ENCODE measurements at regions not wholly inside any gene's neighbourhood (a gene's known extent, or its start where the extent isn't known, plus 50 kb on each side); places are given as distances from the start of the nearest gene placed in this dataset.
A peak's percentile ranks its signal among the peaks of the same experiment; 100 is the strongest.

DNA sequence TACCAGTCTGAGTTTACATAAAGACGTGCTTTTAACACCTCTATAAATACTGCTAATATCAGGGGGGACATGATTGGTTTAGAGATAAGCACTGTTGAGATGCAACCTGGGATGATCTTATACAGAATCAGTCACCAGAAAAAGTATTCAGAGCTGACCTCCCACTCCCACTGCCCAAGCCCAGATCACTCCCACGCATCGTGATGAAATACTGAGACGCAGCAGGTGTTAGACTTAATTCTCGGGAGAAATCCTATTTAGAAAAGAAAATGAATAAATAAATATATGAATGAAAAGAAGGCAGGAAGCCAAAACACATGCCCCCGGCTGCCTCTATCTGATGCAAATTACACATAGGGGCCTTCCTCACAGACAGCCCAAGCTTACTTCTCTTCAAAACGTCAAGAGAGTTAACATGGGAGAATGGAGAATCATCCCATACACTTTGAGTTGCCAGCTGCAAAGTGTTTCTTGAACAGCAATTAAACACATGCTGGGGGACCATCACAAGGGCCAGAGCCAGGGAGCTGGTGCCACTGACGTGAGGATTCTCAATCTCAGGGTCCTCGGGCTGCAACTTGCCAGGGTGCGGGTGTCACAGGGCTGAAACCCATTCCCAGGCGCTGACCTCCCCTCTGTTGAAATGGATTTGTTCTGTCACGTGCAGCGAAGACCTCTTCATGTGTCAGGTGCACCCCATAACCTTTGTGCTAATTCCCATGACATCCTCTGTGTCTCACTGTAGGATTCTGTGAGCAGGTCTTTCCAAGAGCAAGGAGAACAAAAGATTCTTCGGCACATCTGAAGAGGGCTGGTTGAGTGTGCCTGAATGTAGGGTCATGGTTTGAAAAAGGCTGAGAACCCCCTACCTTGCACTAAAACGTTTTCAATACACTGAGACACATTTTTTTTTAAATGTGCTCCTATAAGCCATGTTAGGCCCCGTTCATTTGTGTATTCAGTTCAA lies 764.2 kb upstream of the ARRDC4 start:
- TF ChIP-seq, protein P1, sequence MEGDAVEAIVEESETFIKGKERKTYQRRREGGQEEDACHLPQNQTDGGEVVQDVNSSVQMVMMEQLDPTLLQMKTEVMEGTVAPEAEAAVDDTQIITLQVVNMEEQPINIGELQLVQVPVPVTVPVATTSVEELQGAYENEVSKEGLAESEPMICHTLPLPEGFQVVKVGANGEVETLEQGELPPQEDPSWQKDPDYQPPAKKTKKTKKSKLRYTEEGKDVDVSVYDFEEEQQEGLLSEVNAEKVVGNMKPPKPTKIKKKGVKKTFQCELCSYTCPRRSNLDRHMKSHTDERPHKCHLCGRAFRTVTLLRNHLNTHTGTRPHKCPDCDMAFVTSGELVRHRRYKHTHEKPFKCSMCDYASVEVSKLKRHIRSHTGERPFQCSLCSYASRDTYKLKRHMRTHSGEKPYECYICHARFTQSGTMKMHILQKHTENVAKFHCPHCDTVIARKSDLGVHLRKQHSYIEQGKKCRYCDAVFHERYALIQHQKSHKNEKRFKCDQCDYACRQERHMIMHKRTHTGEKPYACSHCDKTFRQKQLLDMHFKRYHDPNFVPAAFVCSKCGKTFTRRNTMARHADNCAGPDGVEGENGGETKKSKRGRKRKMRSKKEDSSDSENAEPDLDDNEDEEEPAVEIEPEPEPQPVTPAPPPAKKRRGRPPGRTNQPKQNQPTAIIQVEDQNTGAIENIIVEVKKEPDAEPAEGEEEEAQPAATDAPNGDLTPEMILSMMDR (IDR thresholded peaks at IDR 0.05; ENCODE audit: insufficient read depth, low read depth, low read length), result no peak
- DNase-seq (ENCODE audit: low read depth), result no peak
- H3K4me3 ChIP-seq (ENCODE audit: low read depth, low read length), result no peak overlapping the region

DNA sequence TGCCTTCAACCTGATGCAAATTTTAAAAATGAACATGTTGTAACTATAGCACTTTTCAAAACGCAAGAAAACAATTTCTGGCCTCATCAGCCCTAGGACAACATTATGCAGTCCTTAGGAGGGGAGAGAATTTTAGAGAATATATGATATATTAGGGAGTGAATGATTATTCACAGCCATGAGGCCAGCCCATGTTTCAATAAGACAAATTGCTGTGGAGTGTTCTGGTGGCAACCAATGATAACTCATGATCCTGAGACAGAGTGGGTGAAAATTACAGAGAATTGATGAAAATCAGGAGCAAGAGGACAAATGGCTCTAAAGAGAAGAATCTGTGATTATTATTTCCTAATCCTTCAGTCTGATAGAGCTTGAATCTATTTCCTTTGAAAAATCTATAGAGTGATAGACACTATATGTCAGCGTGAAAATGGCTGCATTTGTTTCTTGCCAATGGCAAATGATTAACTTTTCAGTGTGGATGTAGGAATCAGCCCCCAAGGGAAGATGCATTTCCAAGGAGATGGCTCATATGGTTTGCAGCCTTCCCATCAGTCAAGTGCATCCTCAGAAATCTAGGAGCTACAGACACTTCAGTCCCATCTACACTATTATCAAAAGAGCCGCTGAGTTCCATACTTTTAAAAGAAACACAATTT lies 761.0 kb upstream of the ARRDC4 start:
- TF ChIP-seq, protein P1 (IDR thresholded peaks at IDR 0.05; ENCODE audit: insufficient read depth, low read depth, low read length), result no peak
- H3K4me3 ChIP-seq (ENCODE audit: low read depth, low read length), result no peak overlapping the region
- DNase-seq (ENCODE audit: low read depth), result no peak

DNA sequence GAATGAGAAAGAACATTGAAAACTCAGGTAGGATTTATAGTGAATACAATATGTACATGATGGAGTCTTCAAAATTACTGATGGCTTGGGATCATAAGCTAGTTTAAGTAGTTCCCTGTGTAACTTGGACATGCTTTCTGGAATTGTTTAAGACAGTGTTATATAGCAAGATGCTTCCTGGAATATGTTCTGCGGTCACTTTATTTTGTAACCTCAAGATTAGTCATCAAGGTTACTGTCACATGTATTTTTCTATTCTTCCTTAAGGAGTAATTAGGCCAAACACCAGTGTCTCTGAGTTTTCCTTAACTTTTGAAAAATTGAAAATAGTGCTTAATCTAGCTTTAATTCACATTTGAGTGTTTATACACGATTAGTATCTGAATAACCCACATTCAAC lies 760.3 kb upstream of the ARRDC4 start:
- no peak overlapping the region for H3K4me3 ChIP-seq (ENCODE audit: low read depth, low read length)
- peak; percentile 43 for DNase-seq (ENCODE audit: low read depth)
- TF ChIP-seq, protein P1 (IDR thresholded peaks at IDR 0.05; ENCODE audit: insufficient read depth, low read depth, low read length), result no peak

DNA sequence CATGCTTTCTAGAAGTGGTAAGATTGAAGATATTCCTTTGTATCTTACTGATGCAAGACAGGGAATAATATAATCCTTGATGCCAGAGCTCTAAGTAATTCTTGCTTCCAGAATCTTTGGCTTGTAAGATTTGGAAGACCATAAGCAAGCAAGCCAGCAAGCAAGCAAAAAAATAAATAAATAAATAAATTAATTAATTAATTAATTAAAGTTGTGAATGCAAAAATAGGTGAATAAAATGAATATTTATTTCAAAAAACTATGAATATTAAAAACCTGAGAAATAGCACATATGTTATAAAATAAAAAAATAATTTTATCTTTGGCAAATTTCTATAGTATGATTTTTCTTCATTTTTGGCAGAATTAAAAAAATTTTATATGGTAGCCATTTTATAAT lies 750.2 kb upstream of the ARRDC4 start:
- no peak overlapping the region for H3K4me3 ChIP-seq (ENCODE audit: low read depth, low read length)
- DNase-seq (ENCODE audit: low read depth), result no peak
- TF ChIP-seq, protein P1 (IDR thresholded peaks at IDR 0.05; ENCODE audit: insufficient read depth, low read depth, low read length), result no peak

DNA sequence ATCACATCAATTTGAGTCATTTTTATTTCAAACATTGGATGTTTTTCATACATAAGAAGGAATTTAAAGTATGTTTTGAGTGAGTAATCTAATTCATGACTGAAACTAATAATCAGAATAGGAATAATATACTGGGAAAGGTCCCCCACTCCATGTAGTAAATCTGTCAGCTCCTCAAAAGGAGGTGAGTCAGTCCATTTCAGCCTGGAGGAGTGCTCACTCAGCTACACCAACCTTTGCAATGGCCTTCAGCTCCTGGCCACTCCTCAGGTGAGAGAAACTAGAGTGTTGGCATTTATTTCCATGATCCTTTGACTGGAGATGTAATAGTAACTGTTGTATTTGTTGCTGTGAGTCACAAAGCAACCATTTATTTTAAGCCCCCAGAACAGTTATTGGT lies 744.9 kb upstream of the ARRDC4 start:
- TF ChIP-seq, protein P1 (IDR thresholded peaks at IDR 0.05; ENCODE audit: insufficient read depth, low read depth, low read length), result no peak
- no peak for DNase-seq (ENCODE audit: low read depth)
- no peak overlapping the region for H3K4me3 ChIP-seq (ENCODE audit: low read depth, low read length)

DNA sequence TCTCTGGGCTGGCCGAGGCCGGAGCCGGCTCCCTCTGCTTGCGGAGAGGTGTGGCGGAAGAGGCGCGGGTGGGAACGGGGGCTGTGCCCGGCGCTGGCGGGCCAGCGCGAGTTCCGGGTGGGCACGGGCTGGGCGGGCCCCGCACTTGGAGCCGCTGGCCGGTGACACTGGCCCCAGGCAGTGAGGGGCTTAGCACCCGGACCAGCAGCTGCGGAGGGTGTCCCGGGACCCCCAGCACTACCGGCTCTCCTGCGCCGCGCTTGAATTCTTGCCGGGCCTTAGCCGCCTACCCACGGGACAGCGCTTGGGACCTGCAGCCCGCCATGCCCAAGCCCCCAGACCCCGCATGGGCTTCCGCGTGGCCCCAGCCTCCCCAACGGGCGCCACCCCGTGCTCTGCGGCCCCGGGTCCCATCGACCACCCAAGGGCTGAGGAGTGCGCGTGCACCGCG lies 736.3 kb upstream of the ARRDC4 start:
- TF ChIP-seq, protein P1 (IDR thresholded peaks at IDR 0.05; ENCODE audit: insufficient read depth, low read depth, low read length), result no peak
- no peak for DNase-seq (ENCODE audit: low read depth)

More for the DNA sequence above, 736.3 kb upstream of the ARRDC4 start:
- H3K4me3 ChIP-seq (ENCODE audit: low read depth, low read length), result no peak overlapping the region

All from fibroblast of villous mesenchyme (primary cell).